GM12878 (cell line): ENCODE measurements at regions not wholly inside any gene's neighbourhood (a gene's known extent, or its start where the extent isn't known, plus 50 kb on each side); places are given as distances from the start of the nearest gene placed in this dataset.

Experiments
- ATAC-seq: fragments of 200-7000 bp; cut with Tn5 transposase; 3 replicates; pipeline ENCODE4 v1.9.1; 2020; ENCODE audit warnings: mild to moderate bottlenecking, moderate library complexity
- BruUV-seq: library from RNA; stranded (reverse); fragments of 400-500 nt; replicated peaks from 2 replicates; lab custom pipeline; 2021; lab: Mats Ljungman, UMichigan
- CTCF ChIA-PET: fragments of 300-600 bp; sonication (Branson Sonifier 250); formaldehyde crosslinking; extraction: SDS; loops from one replicate; lab custom pipeline; 2021; ENCODE audit warnings: inconsistent platforms; lab: Yijun Ruan, JAX
- POLR2A ChIA-PET: fragments of 350-600 bp; formaldehyde crosslinking; extraction: SDS; loops from one replicate; lab custom pipeline; 2021; ENCODE audit warnings: inconsistent platforms; lab: Charles Lee
- RAD21 ChIA-PET: fragments of 300-600 bp; sonication (Branson Sonifier 250); formaldehyde crosslinking; loops from one replicate; lab custom pipeline; 2023; ENCODE audit warnings: antibody characterized with exemption; ENCODE audit not compliant: unreplicated experiment; lab: Charles Lee
- SMC1A ChIA-PET: fragments of 300-600 bp; sonication (Branson Sonifier 250); formaldehyde crosslinking; loops from one replicate; lab custom pipeline; 2023; ENCODE audit not compliant: unreplicated experiment, uncharacterized antibody; lab: Charles Lee
- DNase-seq: peaks from one replicate; pipeline ENCODE4 v3.0.0-alpha.2; 2011; ENCODE audit warnings: low read depth, low spot score
- FAIRE-seq: peaks from 3 replicates; lab custom pipeline; 2011; peaks lifted over from hg19 to GRCh38; lab: Jason Lieb, UNC
- H2AFZ ChIP-seq: 2 replicates; pipeline ENCODE4 v1.6.0; 2011; ENCODE audit warnings: low read depth, low read length, control low read depth; ENCODE audit not compliant: control insufficient read depth
- H3K27ac ChIP-seq: 2 replicates; pipeline ENCODE4 v1.5.1; 2011; ENCODE audit warnings: control low read depth; ENCODE audit not compliant: control insufficient read depth, insufficient read depth
- H3K27me3 ChIP-seq, 2 experiments: replicated peaks in 1 of 2; 2 replicates each; pipeline versions ENCODE4 v1.6.0 to v1.6.1; 2011; ENCODE audit warnings: low read length in 1 of 2; ENCODE audit not compliant: control insufficient read depth in 2 of 2, insufficient read depth in 2 of 2
- H3K36me3 ChIP-seq, 2 experiments: 2 replicates each; pipeline ENCODE4 v1.5.1; 2011; ENCODE audit warnings: low read length in 1 of 2; ENCODE audit not compliant: control insufficient read depth in 2 of 2, insufficient read depth in 2 of 2
- H3K4me1 ChIP-seq: 2 replicates; pipeline ENCODE4 v1.6.1; 2011; ENCODE audit warnings: mild to moderate bottlenecking, low read length, moderate library complexity, mixed read lengths; ENCODE audit not compliant: control insufficient read depth, insufficient read depth
- H3K4me2 ChIP-seq: 2 replicates; pipeline ENCODE4 v1.6.0; 2011; ENCODE audit warnings: control low read depth; ENCODE audit not compliant: control insufficient read depth, insufficient read depth
- H3K4me3 ChIP-seq: fragments of 200-600 bp; sonication (generic); 2 replicates; pipeline ENCODE4 v1.5.1; 2016
- H3K79me2 ChIP-seq: 2 replicates; pipeline ENCODE4 v1.6.0; 2011; ENCODE audit warnings: low read length; ENCODE audit not compliant: control insufficient read depth, insufficient read depth
- H3K9ac ChIP-seq: 2 replicates; pipeline ENCODE4 v1.8.0; 2011; ENCODE audit warnings: low read length, control low read depth, mixed read lengths; ENCODE audit not compliant: control insufficient read depth, insufficient read depth
- H3K9me3 ChIP-seq: replicated peaks from 3 replicates; pipeline ENCODE4 v1.5.1; 2011; ENCODE audit warnings: mild to moderate bottlenecking, low read length; ENCODE audit not compliant: control insufficient read depth, insufficient read depth
- H4K20me1 ChIP-seq: 2 replicates; pipeline ENCODE4 v1.6.0; 2011; ENCODE audit not compliant: control insufficient read depth, insufficient read depth
- DPF2 ChIP-seq: fragments of 450-650 bp; IDR thresholded peaks from 2 replicates; pipeline ENCODE4 v1.6.1; 2017; ENCODE audit warnings: mild to moderate bottlenecking
- ESRRA ChIP-seq: IDR thresholded peaks from 2 replicates; pipeline ENCODE4 v1.6.1; 2012; ENCODE audit warnings: mild to moderate bottlenecking, low read length, improper control_type of control experiment
- IKZF1 ChIP-seq: fragments of 450-650 bp; conservative IDR thresholded peaks from 2 replicates; pipeline ENCODE4 v1.6.1; 2017; ENCODE audit warnings: antibody characterized with exemption, mild to moderate bottlenecking
- JUND ChIP-seq: IDR thresholded peaks from 2 replicates; pipeline ENCODE4 v1.6.1; 2012; ENCODE audit warnings: low read depth, mild to moderate bottlenecking, low read length, improper control_type of control experiment, moderate library complexity
- LARP7 ChIP-seq: fragments of 450-650 bp; IDR thresholded peaks from 2 replicates; pipeline ENCODE4 v1.6.1; 2017; ENCODE audit warnings: mild to moderate bottlenecking
- NFYA ChIP-seq: IDR thresholded peaks from 2 replicates; pipeline ENCODE4 v1.6.1; 2011; ENCODE audit warnings: low read depth, mild to moderate bottlenecking, low read length, improper control_type of control experiment, borderline replicate concordance
- NRF1 ChIP-seq: conservative IDR thresholded peaks from 2 replicates; pipeline ENCODE4 v1.6.1; 2011; ENCODE audit warnings: mild to moderate bottlenecking, low read depth, low read length, improper control_type of control experiment
- POLR2A ChIP-seq: IDR thresholded peaks from 2 replicates; pipeline ENCODE4 v1.6.1; 2011; ENCODE audit warnings: low read depth, mild to moderate bottlenecking, low read length
- SMAD5 ChIP-seq: IDR thresholded peaks from 2 replicates; pipeline ENCODE4 v1.6.1; 2016; ENCODE audit warnings: antibody characterized with exemption, low read depth
- SMARCA5 ChIP-seq: fragments of 450-650 bp; IDR thresholded peaks from 2 replicates; pipeline ENCODE4 v1.6.1; 2017; ENCODE audit warnings: mild to moderate bottlenecking
- SPI1 ChIP-seq: IDR thresholded peaks from 2 replicates; pipeline ENCODE4 v1.6.1; 2011; ENCODE audit warnings: low read depth, mild to moderate bottlenecking, low read length, moderate library complexity, borderline replicate concordance; ENCODE audit not compliant: insufficient read depth
- TARDBP ChIP-seq: IDR thresholded peaks from 2 replicates; pipeline ENCODE4 v1.6.1; 2016; ENCODE audit warnings: borderline replicate concordance
- WGBS: methylation state at CpG from one replicate; pipeline ENCODE4 v1.1.6; 2016; ENCODE audit warnings: low lambda C conversion rate; ENCODE audit not compliant: insufficient replicate concordance, insufficient coverage; ENCODE audit errors: missing lambda C conversion rate; 5-methylcytosine and 5-hydroxymethylcytosine counted together
- in situ Hi-C: fragments of 300-500 bp; cut with MboI; formaldehyde crosslinking; loops from 9 replicates; pipeline ENCODE4 v1.14.3; 2018; ENCODE audit warnings: mixed read lengths
- intact Hi-C: fragments of 100-400 bp; cut with micrococcal nuclease; formaldehyde crosslinking; loops from one replicate; pipeline ENCODE4 v1.14.2; 2022; ENCODE audit not compliant: unreplicated experiment
- TF ChIP-seq, protein P1 (sequence below): fragments of 450-650 bp; conservative IDR thresholded peaks from 2 replicates; pipeline ENCODE4 v1.6.1; 2017; ENCODE audit warnings: mild to moderate bottlenecking, moderate library complexity
- TF ChIP-seq, protein P2 (sequence below): fragments of 150-350 bp; IDR thresholded peaks from 2 replicates; pipeline ENCODE4 v1.6.1; 2016; ENCODE audit warnings: low read depth, low read length
- TF ChIP-seq, protein P3 (sequence below): fragments of 450-650 bp; IDR thresholded peaks from 2 replicates; pipeline ENCODE4 v1.6.1; 2017; ENCODE audit warnings: mild to moderate bottlenecking, moderate library complexity

DNA sequence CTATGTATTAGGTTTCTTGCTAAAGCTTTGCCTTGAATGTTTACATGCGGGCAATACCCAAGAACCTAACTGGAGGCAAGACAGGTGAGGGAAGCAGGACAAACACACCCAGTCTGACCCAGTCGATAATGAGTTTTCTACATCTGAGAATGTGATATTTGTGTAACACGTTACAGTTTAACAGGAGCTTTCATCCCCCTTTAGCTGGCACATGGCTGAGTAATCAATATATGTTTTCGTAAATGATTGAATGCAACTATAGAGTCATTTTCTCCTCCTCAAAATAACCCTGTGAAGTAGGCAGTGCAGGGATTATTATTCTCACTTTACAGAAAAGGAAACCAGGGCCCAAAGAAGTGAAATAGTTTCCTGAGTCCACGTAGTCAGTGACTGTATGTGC lies 84.7 kb upstream of the HTR4 start (continued):
- TF ChIP-seq NRF1: no peak
- TF ChIP-seq, all 136 proteins: peak for 0

DNA sequence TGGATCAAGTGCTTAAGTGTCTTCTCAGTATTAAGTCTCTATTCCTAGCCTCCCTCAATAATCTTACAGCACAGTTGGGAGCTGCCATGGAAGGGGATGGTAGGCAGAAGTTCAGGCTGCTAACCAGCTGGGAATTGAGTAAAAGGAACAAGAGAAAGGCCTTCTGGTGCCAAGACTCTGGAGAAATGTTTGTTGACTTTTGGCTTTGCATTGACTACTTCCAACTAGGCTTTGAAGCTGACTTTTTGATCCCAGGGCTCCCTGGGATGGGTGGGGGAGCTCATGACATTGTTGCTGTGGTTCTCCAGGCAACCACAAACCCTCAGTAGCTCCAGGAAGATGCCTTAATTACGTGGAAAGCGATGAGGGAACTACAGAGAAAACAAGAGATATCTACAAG lies 85.2 kb upstream of the HTR4 start:
- Histone ChIP-seq H3K36me3 (no peaks in the 10 kb centered on the region), H3K27me3 (no peaks in the 10 kb centered on the region; a peak in 1 of 4 replicates), H3K4me2 (no peak overlapping the region), H2AFZ (no peak overlapping the region), H4K20me1 (no peaks in the 10 kb centered on the region), H3K9ac (no peak overlapping the region), H3K9me3 (no peaks in the 10 kb centered on the region), H3K4me1 (no peaks in the 10 kb centered on the region), H3K4me3 (no peak overlapping the region), H3K27ac (no peak overlapping the region), H3K79me2 (no peaks in the 10 kb centered on the region)
- ChIA-PET CTCF (interaction anchor here (0.8 to 17.0 kb wide), 16 partner anchors 9 to 375 kb away, joined by 3 to 523 read pairs (median 5); no protein-coding TSS in a partner anchor), SMC1A (interaction anchor here (0.7 to 6.6 kb wide), 22 partner anchors 8 to 524 kb away, joined by 3 to 143 read pairs (median 4); no protein-coding TSS in a partner anchor), POLR2A (no interaction called here), RAD21 (interaction anchor here (0.8 to 8.1 kb wide), 8 partner anchors 8 to 296 kb away, joined by 3 to 104 read pairs (median 4); no protein-coding TSS in a partner anchor)
- ATAC-seq (no peak), FAIRE-seq (no peak), DNase-seq (no peak)
- intact Hi-C loops: no loop called here
- in situ Hi-C loops: loop anchor here (5.0 to 10.0 kb wide), 3 partner anchors 218 to 375 kb away; no protein-coding TSS in a partner anchor
- WGBS: 21% methylated on average over 2 of the region's 2 CpGs
- BruUV-seq: no TSS peak
- TF ChIP-seq JUND: no peak
- TF ChIP-seq, protein P1, sequence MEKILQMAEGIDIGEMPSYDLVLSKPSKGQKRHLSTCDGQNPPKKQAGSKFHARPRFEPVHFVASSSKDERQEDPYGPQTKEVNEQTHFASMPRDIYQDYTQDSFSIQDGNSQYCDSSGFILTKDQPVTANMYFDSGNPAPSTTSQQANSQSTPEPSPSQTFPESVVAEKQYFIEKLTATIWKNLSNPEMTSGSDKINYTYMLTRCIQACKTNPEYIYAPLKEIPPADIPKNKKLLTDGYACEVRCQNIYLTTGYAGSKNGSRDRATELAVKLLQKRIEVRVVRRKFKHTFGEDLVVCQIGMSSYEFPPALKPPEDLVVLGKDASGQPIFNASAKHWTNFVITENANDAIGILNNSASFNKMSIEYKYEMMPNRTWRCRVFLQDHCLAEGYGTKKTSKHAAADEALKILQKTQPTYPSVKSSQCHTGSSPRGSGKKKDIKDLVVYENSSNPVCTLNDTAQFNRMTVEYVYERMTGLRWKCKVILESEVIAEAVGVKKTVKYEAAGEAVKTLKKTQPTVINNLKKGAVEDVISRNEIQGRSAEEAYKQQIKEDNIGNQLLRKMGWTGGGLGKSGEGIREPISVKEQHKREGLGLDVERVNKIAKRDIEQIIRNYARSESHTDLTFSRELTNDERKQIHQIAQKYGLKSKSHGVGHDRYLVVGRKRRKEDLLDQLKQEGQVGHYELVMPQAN: no peak
- no peak for TF ChIP-seq POLR2A
- no peak for TF ChIP-seq LARP7
- TF ChIP-seq SMAD5: no peak
- no peak for TF ChIP-seq DPF2
- no peak for TF ChIP-seq TARDBP
- TF ChIP-seq, protein P2, sequence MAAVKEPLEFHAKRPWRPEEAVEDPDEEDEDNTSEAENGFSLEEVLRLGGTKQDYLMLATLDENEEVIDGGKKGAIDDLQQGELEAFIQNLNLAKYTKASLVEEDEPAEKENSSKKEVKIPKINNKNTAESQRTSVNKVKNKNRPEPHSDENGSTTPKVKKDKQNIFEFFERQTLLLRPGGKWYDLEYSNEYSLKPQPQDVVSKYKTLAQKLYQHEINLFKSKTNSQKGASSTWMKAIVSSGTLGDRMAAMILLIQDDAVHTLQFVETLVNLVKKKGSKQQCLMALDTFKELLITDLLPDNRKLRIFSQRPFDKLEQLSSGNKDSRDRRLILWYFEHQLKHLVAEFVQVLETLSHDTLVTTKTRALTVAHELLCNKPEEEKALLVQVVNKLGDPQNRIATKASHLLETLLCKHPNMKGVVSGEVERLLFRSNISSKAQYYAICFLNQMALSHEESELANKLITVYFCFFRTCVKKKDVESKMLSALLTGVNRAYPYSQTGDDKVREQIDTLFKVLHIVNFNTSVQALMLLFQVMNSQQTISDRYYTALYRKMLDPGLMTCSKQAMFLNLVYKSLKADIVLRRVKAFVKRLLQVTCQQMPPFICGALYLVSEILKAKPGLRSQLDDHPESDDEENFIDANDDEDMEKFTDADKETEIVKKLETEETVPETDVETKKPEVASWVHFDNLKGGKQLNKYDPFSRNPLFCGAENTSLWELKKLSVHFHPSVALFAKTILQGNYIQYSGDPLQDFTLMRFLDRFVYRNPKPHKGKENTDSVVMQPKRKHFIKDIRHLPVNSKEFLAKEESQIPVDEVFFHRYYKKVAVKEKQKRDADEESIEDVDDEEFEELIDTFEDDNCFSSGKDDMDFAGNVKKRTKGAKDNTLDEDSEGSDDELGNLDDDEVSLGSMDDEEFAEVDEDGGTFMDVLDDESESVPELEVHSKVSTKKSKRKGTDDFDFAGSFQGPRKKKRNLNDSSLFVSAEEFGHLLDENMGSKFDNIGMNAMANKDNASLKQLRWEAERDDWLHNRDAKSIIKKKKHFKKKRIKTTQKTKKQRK: no peak
- TF ChIP-seq, protein P3, sequence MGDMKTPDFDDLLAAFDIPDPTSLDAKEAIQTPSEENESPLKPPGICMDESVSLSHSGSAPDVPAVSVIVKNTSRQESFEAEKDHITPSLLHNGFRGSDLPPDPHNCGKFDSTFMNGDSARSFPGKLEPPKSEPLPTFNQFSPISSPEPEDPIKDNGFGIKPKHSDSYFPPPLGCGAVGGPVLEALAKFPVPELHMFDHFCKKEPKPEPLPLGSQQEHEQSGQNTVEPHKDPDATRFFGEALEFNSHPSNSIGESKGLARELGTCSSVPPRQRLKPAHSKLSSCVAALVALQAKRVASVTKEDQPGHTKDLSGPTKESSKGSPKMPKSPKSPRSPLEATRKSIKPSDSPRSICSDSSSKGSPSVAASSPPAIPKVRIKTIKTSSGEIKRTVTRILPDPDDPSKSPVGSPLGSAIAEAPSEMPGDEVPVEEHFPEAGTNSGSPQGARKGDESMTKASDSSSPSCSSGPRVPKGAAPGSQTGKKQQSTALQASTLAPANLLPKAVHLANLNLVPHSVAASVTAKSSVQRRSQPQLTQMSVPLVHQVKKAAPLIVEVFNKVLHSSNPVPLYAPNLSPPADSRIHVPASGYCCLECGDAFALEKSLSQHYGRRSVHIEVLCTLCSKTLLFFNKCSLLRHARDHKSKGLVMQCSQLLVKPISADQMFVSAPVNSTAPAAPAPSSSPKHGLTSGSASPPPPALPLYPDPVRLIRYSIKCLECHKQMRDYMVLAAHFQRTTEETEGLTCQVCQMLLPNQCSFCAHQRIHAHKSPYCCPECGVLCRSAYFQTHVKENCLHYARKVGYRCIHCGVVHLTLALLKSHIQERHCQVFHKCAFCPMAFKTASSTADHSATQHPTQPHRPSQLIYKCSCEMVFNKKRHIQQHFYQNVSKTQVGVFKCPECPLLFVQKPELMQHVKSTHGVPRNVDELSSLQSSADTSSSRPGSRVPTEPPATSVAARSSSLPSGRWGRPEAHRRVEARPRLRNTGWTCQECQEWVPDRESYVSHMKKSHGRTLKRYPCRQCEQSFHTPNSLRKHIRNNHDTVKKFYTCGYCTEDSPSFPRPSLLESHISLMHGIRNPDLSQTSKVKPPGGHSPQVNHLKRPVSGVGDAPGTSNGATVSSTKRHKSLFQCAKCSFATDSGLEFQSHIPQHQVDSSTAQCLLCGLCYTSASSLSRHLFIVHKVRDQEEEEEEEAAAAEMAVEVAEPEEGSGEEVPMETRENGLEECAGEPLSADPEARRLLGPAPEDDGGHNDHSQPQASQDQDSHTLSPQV: no peak
- TF ChIP-seq IKZF1: no peak
- no peak for TF ChIP-seq ESRRA
- TF ChIP-seq SMARCA5: no peak
- no peak for TF ChIP-seq NFYA
- no peak for TF ChIP-seq SPI1
